Stimulated activated CD4-positive, alpha-beta T cell treated with anti-CD3 and anti-CD28 coated beads, Interleukin-1b, Interleukin-23, amount 100 ng/mL, for 24 hours (primary cell): ENCODE measurements at regions not wholly inside any gene's neighbourhood (a gene's known extent, or its start where the extent isn't known, plus 50 kb on each side); places are given as distances from the start of the nearest gene placed in this dataset.

Source experiments
- DNase-seq, 4 experiments: peaks; one replicate each; pipeline ENCODE4 v3.0.0-alpha.2; 2020; ENCODE audit warnings: low read depth in 4 of 4, low spot score in 1 of 4

DNA sequence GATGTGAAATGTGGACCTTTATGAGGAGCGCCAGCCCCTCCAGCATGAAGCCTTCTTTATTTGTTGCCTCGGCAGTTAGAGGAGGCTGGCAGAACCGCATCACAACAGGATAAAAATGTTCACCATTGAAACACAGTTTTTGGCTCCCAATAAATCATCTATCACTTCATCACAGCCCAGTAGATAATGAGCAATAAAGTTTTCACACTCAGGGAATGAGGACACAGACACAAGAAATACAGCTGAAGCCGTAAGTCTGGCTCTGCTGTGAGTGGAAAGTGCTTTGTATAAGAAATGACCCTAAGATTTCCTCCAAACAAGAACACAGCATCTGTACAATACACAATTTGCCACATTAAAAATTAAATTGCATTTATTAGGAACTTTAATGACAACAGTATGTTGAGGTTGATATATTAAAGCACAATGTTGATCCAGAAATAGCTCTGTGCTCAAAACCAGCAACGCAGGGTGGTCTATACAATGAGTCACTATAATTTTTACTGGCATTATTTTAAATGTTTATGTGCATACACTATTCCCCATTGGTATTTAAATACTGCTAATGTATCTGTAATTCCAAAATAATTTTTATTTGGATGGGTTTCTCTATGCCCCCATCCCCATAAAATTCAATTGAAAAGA, 301.8 kb upstream of the MGMT start:
- no peak for DNase-seq

DNA sequence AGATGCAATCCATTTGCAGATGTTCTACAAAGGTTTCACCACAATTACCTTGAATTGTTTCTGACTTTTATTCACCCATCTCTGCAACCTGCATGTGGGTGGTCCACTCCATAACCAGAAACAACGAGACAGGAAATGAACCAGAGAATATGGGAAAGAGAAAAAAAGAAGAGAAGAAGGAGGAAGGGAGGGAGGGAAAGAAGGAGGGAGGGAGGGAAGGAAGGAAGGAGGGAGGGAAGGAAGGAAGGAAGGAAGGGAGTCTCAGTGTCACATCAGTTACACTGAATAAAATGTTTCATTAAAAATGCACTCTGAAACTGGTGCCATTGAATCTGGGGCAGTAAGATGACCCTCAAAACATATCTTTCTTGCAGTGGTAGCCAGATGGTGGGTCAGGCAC, 301.3 kb upstream of the MGMT start:
- DNase-seq, result no peak

DNA sequence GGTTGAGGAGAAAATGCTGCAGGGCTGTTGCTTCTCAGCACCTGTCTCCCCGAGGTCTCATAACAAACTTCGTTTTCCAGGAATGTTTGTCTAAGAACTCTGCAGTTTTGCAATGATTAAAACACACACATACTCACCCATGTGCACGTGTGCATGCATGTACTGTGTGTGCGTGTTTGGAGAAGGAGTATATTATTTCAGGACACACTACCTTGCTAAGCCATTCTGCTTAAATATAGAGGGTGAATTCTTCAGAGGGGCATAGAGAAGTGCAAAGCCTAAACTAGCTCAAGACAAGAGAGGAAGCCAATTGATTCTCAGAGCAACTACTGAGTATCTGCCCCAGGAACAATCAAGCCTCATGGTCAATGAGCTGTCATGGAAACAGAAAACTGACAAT, 298.4 kb upstream of the MGMT start:
- no peak for DNase-seq

DNA sequence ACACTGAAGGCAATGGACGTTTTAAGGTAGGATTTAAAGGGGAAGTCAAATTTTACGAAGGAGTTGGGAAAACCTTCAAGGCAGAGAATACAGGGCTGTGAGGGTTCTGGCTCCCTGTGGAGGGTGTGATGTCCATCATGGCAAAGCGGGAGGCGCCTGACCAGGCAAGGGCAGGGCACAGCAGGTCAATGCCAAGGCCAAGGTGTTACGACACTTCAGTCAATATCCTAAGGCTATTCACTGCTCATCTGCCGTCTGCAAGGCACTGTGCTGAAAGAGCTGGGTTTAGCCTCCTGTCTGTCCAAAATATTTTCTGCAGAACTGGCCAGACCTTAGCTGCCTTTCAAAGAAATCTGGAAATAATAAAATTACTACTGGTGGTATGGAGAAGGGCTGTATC, 297.9 kb upstream of the MGMT start:
- no peak for DNase-seq

DNA sequence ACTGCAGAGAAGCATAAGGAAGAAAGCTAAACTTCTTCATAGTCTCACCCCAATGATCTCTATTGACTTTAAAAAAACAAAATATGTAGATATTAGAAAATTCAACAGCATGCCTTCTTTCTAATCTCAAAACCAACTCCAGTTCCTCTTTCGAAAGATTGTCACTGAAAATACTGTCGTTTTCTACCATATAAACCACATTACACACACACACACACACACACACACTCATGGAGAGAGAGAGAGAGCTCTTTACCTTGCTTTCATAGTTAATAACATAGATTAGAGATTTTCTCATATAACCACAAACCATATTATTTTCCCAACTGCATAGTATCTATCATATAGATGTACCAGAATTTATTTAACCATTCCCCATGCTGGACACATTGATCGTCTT, 296.2 kb upstream of the MGMT start:
- DNase-seq, result no peak

DNA sequence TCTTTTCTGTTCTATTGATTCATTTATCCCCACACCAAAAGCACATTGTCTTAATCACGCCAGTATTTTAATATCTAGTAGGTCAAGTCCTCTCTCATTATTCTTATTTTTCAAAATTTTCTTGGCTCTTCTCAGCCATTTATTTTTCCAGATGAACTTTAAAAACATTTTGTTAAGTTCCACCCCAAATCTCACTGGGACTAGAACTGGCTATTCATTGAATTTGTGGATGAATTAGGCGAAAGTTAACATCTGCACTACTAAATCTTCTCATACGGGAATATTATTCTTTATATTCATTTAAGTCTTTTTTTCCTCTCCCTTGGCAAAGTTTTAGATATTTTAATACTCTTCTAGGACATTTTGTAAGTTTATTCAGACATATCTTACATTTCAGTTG, 295.2 kb upstream of the MGMT start:
- DNase-seq, result no peak

DNA sequence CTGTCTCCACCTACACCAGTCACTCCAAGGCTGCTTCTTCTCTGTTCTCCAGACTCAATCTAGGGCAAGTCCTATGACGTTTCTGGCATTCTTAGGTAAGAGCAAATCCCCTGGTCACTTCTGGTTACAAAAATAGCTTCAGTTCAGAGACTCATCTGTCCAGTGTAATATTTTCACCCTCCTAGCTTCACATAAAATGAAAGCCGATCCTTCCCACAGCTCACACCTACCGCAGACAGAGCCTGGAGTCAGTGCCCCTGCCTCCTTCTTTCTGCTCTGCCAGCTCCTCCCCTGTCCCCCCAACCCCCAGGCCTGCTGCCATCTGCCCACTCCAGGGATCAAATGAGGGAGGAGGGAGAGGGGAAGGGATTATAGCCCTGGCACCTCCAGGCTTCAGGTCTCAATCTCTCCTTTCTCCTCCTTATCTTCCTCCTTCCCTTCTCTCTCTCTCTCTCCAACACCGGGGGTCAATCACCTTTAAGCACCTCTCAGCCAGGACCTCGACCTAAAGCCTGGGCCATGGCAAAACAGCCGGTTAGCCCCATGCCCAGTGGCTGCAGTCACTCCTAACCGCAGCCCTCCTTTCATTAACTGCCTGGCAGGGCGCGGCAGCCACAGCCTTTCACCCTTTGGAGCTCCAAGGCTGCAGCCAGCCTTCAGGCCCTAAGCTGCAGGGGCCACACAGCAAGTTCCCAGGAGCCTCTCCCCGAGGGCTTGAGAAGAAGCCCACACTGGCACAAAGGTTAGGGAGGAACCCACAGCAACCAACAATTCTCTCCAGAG, 292.6 kb upstream of the MGMT start:
- DNase-seq, result no peak

DNA sequence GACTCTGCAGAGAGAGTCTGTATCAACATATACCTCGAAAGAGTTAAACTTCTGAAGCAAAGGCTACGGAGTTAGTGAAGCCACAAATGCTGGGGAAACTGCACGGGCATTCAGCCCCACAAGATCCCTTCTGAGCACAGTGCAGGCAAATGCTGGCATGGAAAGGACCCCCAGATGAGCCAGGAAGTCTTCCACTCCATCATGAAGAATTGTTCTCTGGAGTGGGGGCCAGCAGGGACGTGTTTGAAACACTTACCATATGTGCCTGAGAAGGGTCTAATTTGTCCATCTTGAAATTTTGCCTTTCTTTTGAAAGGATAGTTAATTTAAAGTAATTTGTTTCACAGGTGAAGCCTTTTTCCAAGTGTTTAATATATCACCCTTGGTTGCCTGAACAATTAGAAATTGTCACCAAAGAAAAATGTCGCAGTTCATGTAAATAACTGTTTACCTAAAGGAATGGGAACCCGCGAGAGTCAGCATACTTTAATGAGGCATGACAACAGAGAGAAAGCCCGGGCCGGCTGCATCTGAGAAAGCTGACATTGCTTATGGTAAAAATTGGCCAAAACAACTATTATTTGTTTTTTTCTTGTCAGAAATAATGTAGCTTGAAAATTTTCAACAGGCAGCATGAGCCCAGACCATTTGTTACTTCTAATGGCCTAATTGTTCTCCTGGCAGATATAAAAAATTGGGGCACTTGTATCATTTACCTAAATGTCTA, 287.6 kb upstream of the MGMT start:
- DNase-seq, result no peak

DNA sequence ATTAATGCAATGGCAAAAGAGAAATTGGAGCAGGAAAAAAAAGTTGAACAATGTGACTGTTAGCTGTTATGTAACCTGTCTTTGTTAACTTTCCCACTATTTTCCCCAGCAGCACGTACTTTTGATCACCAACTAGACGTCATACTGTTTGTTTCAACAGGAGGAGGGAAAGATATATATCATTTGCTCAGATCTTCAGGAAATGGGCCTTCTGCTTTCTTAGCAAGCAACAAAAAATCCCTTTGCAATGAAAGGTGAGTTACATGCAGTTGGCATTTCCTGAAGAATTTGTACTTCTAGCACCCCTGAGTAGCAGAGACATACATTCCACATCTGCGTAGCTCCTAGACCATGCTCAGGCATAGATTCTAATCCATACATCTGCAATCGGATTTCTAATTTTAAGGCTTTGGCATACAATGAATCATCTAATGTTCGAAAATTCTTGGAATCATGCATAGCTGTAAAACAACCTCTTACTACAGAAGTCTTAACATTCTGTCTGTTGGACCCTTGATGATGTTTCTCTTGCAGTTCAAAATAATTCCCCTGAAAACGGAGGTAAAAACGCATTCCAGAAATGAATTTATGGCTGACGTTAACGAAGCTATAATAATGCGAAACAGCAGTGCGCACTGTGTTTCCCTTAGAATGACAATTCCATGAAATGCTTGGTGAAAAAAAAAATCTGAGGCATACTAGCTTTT, 286.9 kb upstream of the MGMT start:
- no peak for DNase-seq

DNA sequence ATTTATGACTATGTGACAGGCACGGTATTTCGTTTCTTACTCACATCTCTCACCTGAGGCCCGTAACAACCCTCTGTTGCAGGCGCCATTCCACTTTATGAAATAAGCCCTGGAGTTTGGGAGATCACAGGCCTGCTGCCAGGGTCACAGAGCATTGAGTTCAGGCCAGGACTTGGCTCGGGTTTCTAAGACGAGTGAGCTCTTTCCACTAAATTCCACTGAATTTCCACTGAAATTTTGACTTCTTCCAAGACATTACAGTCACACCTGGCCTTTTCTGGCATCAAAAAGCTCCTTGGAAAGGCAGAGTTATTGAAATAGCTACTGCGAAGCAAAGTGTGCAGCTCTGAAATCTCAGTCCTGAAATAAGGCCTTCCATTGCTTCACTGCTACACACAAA, 282.8 kb upstream of the MGMT start:
- no peak for DNase-seq

DNA sequence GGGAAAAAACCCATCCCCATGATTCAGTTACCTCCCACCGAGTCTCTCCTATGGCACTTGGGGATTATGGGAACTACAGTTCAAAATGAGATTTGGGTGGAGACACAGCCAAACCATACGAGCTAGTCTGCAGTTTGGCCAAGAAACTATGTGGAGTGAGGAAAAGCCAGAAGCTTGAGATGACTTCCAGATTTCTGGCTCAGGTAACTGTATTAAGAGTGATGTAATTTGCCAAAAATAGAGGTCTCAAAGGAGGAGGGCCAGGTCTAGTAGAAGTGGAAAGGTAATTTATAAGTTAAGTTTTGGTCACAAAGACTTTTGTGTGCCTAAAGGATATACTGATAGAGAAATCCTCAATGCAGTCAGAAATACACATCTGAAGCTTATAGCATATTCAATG, 279.7 kb upstream of the MGMT start:
- no peak for DNase-seq

DNA sequence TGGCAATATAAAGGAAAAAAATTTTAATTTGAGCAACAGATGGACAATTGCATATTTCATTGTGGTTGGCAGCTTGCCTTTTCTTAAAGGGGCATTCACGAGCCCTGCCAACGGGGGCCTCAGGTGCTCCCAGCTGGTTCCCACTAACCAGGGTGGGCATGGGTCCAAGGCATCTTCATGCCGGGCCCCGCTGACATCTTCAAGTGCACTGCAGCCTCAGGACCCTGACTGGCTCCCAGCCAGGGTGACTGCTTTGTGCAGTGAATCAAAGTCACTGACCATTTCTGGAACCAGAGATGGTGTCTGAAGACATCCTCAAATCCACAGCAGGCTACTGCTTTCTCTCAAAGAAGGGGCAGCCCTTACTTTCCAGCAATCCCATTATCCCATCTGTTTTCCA, 275.2 kb upstream of the MGMT start:
- no peak for DNase-seq

DNA sequence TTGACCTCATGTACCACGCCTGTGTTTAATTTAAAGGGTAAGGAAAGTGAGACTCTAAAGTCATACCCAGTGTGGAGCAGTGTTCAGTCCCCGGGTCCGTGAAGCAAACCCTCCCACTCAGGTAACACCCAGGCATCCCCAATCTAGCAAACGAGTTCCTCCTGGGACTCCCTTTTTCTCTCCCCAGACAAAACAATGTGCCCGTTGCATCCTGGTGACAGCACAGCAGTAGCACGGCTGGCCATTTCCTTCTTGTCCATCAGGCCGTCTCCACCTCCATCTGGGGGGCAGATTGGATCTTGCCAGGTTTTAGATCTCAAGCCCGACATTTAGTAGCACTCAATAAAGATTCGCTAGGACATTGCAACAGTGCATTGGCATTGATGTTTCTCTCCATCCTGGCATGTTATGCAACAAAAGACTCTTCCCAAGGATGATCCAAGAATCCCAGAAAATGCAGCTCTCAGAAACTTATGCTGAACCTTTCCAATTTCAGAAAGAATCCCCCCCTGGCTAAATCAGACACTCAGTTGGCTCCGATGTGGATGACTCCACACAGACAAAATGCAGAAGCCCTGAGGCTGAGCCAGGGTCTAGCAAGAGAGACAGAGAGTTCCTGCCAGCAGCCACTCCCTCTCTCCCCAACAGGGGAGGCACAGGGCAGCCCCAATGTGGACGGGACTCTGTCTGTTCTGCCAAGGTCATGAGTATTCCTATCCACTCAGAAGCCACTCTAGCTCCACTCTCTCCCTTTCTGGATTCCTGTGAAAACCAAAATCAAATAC, 274.5 kb upstream of the MGMT start:
- DNase-seq, result no peak

DNA sequence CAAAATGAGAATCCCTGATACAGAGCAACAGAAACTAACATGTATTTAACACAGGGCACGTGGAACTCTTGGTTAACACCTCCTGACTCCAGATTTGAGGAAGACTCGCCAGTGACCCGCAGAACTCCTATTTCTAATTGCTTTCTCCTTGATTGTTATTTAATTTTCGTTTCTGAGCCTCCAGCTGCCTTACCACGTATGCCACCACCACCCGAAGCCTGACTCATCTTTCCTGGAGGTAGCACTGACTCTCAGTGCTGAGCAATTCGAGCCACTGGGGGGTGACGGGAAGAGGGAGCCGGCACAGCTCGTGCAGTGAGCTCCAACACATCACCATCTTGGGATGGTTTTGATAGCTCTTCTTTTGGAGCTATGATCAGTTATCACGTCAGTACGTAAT, 273.9 kb upstream of the MGMT start:
- DNase-seq, result no peak

DNA sequence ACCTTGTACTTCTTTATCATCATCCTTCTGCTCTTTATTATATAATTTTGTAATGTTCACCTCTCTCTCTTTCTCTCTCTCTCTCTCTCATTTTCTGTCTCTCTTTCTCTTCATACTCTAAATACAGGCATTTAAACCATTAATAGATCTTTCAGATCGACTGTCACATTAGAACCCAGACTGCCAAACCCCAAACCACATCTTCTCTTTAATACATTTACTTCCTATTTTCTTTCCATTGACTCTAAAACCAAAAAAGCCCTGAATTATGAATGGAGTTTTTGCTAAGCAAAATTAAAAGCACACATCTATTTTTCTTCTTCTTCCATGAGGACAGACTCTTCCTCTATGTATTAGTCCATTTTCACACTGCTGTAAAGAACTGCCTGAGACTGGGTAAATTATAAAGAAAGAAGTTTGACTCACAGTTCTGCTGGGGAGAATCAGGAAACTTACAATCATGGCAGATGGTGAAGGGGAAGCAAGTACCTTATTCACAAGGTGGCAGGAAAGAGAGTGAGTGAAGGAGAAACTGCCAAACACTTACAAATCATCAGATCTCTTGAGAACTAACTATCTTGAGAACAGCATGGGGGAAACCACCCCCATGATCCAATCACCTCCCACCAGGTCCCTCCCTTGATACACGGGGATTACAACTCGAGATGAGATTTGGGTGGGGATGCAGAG, 272.7 kb upstream of the MGMT start:
- no peak for DNase-seq

DNA sequence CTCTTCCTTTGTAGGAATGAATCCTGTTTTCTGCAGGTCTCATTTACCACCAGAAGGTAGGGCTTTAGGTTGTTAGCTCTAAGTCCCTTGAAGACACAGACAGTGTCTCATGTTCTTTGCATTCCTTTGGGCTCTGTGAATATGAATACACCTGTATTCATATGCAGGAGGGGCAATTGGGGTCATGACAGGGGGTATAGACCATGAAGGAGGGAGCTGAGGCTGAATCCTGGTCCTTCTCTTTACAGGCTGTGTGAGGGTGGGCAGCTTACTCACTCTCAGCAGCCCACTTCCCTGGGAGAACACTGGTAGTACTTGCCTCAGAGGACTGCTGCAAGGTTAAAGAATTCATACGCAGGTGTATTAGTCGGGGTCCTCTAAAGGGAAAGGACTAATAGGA, 267.2 kb upstream of the MGMT start:
- no peak for DNase-seq

DNA sequence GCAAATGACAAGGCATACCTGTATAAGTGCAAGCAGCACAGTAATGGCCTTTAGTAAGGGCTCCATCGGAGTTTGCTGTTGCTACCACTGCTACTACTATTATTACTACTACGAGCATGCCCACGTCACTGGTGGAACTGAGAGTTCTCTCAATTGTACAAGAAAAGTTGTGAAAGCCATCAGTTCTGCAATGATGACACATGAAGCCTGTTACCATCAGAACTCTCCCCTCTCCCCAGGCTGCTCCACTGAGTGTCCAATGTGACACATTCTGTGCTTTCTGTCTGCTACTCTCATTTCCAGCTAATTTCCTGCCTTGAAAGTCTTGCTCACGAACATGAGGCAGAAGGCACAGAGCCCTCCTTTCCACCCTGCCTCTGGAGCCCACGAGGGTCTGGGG, 263.2 kb upstream of the MGMT start:
- no peak for DNase-seq

DNA sequence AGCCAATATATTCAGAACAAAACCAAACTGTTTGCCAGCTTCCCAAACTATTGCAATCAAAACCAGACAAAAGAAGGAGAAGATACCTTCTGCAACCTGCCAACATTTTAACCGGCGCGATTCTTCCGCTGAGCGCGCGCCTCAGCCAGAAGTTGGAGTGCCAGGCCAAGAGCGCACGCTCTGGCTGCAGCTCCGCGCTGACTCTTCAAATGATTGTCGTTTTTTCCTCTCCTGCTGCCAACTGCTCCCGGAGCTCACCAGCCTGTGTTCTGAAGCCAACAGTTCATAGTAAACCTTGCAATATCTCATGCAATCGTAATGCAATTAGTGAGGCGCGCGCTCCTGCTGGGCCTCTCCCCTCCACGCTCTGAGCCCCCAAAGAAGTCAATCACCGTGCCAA, 259.7 kb upstream of the MGMT start:
- no peak for DNase-seq

DNA sequence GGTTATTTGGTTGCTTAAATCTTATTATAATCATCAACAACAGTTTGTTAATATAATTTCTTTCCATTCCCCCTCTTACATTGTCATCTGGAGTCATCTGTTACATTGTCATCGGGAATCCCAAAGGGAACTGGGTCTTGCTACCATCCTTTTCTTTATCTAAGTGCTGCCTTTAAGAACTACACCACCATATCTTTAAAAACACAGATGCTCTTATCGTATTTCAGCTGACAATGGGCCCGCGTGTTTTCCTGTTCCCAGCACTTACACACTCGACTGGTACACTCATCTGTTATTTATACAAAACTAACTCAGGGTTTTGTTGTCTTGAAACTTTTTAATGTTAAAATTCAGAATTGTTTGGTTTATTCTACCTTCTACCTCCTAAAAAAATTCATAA, 256.2 kb upstream of the MGMT start:
- no peak for DNase-seq

DNA sequence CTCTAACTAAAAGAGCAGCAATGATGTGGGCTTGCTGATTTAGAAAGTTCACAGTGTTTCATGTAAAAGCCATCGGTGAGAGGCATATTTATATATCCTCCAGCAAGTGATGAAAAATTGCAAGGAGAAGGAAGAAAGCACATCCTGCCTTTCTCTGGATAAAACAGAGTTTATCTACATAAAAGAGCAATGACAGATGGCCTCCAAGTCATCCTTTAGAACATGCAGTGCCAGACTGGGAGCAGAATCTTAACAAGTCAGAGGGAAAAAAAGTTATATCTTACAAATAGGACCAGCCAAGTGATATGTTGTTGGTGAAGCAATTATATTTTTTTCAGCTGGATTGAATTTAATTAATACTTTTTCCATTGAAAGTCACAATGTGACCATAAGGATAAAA, 253.8 kb upstream of the MGMT start:
- DNase-seq, result no peak
